ENCODE measurements at regions not wholly inside any gene's neighbourhood (a gene's known extent, or its start where the extent isn't known, plus 50 kb on each side); places are given as distances from the start of the nearest gene placed in this dataset.
"Not testable (repeated sequence)": the region's sequence is repeated elsewhere in the genome, so short reads cannot be mapped to it uniquely, and the experiment has no call there.

DNA sequence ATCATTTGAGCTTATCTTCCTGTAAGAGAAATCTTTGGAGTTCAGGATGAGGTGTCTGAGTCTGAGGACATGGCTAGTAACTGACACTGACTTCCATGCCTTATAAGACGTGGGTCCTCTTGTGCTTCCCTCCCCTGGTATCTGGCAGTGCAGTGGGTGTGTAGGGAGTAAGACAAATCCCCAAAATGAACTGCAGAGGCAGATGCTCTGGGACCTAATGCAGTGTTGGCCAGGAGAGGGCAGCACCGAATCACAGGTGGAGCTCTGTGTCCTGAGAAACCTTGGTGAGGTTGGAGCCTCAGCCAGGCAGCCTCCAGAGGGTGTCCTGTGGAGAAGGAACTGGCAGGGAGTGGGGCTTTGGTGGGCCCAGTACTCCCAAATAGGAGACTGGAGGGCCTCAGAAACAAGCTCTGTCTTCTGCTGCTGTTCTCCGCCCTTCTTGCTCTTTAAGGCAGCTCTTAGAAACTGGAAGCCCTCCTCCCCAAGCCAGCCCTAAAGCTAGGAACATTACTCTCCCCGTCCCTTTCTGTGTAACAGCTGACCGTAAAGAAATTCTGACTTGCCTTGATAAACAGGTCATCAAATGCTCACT is 196.8 kb downstream of the CCNG2 start:
- TF ChIP-seq CTCF (IDR thresholded peaks at IDR 0.05): peak; percentile 77
- not testable (repeated sequence) for TF ChIP-seq ZFX (IDR thresholded peaks at IDR 0.05; ENCODE audit: borderline replicate concordance)

Measured in 22Rv1 (cell line).